ENCODE measurements at regions not wholly inside any gene's neighbourhood (a gene's known extent, or its start where the extent isn't known, plus 50 kb on each side); places are given as distances from the start of the nearest gene placed in this dataset.

GRCh38 chr9:74403581-74403980 is 93.6 kb upstream of the RORB start:
- Histone ChIP-seq H2AFZ (ENCODE audit: low read depth, low read length, severe bottlenecking) (no peak overlapping the region), H4K20me1 (ENCODE audit: low read depth, low read length) (no peaks in the 10 kb centered on the region), H3K4me3 (ENCODE audit: insufficient read depth, low read length, poor library complexity, severe bottlenecking) (no peak overlapping the region), H3F3A (ENCODE audit: insufficient read depth) (no peaks in the 10 kb centered on the region), H3K9me3 (ENCODE audit: insufficient read depth, low read length) (no peaks in the 10 kb centered on the region), H3K36me3 (ENCODE audit: low read length) (no peaks in the 10 kb centered on the region), H3K27ac (ENCODE audit: low read depth, low read length) (no peak overlapping the region), H3K9me2 (replicated peaks; ENCODE audit: insufficient read depth, low read length) (no peaks in the 10 kb centered on the region), H3K79me2 (ENCODE audit: insufficient read depth, low read length) (no peaks in the 10 kb centered on the region), H3K9ac (ENCODE audit: low read length) (no peak overlapping the region), H3K4me2 (ENCODE audit: low read depth, low read length, poor library complexity, severe bottlenecking) (no peak overlapping the region), H3K27me3 (ENCODE audit: low read length) (no peaks in the 10 kb centered on the region)
- TF ChIP-seq EZH2phosphoT487 (conservative IDR thresholded peaks at IDR 0.05; ENCODE audit: low read length): no peak
- TF ChIP-seq, protein P1, sequence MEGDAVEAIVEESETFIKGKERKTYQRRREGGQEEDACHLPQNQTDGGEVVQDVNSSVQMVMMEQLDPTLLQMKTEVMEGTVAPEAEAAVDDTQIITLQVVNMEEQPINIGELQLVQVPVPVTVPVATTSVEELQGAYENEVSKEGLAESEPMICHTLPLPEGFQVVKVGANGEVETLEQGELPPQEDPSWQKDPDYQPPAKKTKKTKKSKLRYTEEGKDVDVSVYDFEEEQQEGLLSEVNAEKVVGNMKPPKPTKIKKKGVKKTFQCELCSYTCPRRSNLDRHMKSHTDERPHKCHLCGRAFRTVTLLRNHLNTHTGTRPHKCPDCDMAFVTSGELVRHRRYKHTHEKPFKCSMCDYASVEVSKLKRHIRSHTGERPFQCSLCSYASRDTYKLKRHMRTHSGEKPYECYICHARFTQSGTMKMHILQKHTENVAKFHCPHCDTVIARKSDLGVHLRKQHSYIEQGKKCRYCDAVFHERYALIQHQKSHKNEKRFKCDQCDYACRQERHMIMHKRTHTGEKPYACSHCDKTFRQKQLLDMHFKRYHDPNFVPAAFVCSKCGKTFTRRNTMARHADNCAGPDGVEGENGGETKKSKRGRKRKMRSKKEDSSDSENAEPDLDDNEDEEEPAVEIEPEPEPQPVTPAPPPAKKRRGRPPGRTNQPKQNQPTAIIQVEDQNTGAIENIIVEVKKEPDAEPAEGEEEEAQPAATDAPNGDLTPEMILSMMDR (IDR thresholded peaks at IDR 0.05; ENCODE audit: insufficient read depth, low read length, poor library complexity, severe bottlenecking): no peak

- H3F3A ChIP-seq (ENCODE audit: insufficient read depth): no peaks in the 10 kb centered on the region
- no peaks in the 10 kb centered on the region for H3K27me3 ChIP-seq (ENCODE audit: low read length)
- no peaks in the 10 kb centered on the region for H3K9me3 ChIP-seq (ENCODE audit: insufficient read depth, low read length)
- H4K20me1 ChIP-seq (ENCODE audit: low read depth, low read length): no peaks in the 10 kb centered on the region
- no peak overlapping the region for H2AFZ ChIP-seq (ENCODE audit: low read depth, low read length, severe bottlenecking)
- TF ChIP-seq, protein P1 (IDR thresholded peaks at IDR 0.05; ENCODE audit: insufficient read depth, low read length, poor library complexity, severe bottlenecking): no peak
- TF ChIP-seq EZH2phosphoT487 (conservative IDR thresholded peaks at IDR 0.05; ENCODE audit: low read length): no peak
- H3K27ac ChIP-seq (ENCODE audit: low read depth, low read length): no peak overlapping the region
- no peak overlapping the region for H3K4me3 ChIP-seq (ENCODE audit: insufficient read depth, low read length, poor library complexity, severe bottlenecking)
- H3K9ac ChIP-seq (ENCODE audit: low read length): no peak overlapping the region
- no peak overlapping the region for H3K4me2 ChIP-seq (ENCODE audit: low read depth, low read length, poor library complexity, severe bottlenecking)
- no peaks in the 10 kb centered on the region for H3K9me2 ChIP-seq (replicated peaks; ENCODE audit: insufficient read depth, low read length)
- no peaks in the 10 kb centered on the region for H3K79me2 ChIP-seq (ENCODE audit: insufficient read depth, low read length)
- H3K36me3 ChIP-seq (ENCODE audit: low read length): no peaks in the 10 kb centered on the region
Observed at GRCh38 chr9:74404620-74405019, 92.5 kb upstream of the RORB start.

DNA sequence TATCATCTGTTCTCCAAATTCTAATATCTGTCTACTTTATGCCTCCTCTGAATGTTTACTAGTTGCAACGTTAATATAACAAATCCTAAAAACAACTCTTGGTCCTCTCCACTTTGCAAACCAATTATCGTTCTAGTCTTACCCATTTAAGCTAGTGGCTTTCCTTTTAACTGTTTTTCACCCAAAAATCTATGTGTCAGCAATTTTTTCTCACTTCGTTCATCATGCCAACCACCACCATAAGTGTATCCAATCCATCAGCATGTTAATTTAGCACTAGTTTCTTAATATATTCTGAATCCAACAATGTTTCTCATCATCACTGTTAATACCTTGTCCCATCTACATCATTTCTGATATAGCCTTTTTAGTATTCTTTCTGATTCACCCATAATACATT is 90.0 kb upstream of the RORB start:
- H3K9me3 ChIP-seq (ENCODE audit: insufficient read depth, low read length): no peaks in the 10 kb centered on the region
- H3K4me2 ChIP-seq (ENCODE audit: low read depth, low read length, poor library complexity, severe bottlenecking): no peak overlapping the region
- H3K79me2 ChIP-seq (ENCODE audit: insufficient read depth, low read length): no peaks in the 10 kb centered on the region
- H4K20me1 ChIP-seq (ENCODE audit: low read depth, low read length): no peaks in the 10 kb centered on the region
- no peak overlapping the region for H2AFZ ChIP-seq (ENCODE audit: low read depth, low read length, severe bottlenecking)
- no peaks in the 10 kb centered on the region for H3K27me3 ChIP-seq (ENCODE audit: low read length)
- H3K9me2 ChIP-seq (replicated peaks; ENCODE audit: insufficient read depth, low read length): no peaks in the 10 kb centered on the region; the same call in 1 of the 2 replicates
- no peak for TF ChIP-seq EZH2phosphoT487 (conservative IDR thresholded peaks at IDR 0.05; ENCODE audit: low read length)
- TF ChIP-seq, protein P1 (IDR thresholded peaks at IDR 0.05; ENCODE audit: insufficient read depth, low read length, poor library complexity, severe bottlenecking): no peak
- no peaks in the 10 kb centered on the region for H3F3A ChIP-seq (ENCODE audit: insufficient read depth)
- no peak overlapping the region for H3K4me3 ChIP-seq (ENCODE audit: insufficient read depth, low read length, poor library complexity, severe bottlenecking)
- no peak overlapping the region for H3K9ac ChIP-seq (ENCODE audit: low read length)
- H3K36me3 ChIP-seq (ENCODE audit: low read length): no peaks in the 10 kb centered on the region
- no peak overlapping the region for H3K27ac ChIP-seq (ENCODE audit: low read depth, low read length)

Measured in SU-DHL-6 (cell line).